Breast epithelium (tissue), 3 donors: ENCODE measurements at regions not wholly inside any gene's neighbourhood (a gene's known extent, or its start where the extent isn't known, plus 50 kb on each side); places are given as distances from the start of the nearest gene placed in this dataset.

Experiments used
- CTCF ChIP-seq, 3 donors: fragments of 450-650 bp; IDR thresholded peaks; one replicate each; pipeline ENCODE4 v1.5.1; 2016 to 2017; ENCODE audit warnings: antibody characterized with exemption in 3 of 3, mild to moderate bottlenecking in 3 of 3, moderate library complexity in 3 of 3
- POLR2A ChIP-seq: fragments of 450-650 bp; IDR thresholded peaks from one replicate; pipeline ENCODE4 v1.6.1; 2016; ENCODE audit warnings: antibody characterized with exemption, mild to moderate bottlenecking, moderate library complexity
- POLR2AphosphoS5 ChIP-seq, 3 donors: sonication (generic); formaldehyde crosslinking; IDR thresholded peaks; one replicate each; pipeline ENCODE4 v1.6.1; 2017; ENCODE audit warnings: antibody characterized with exemption in 3 of 3

GRCh38 chr4:3615386-3616286, 83.4 kb upstream of the LRPAP1 start:
- TF ChIP-seq POLR2AphosphoS5 (IDR thresholded peaks at IDR 0.05) (no peak), POLR2A (no peak), CTCF (IDR thresholded peaks at IDR 0.05) (no peak)
